ENCODE measurements at regions not wholly inside any gene's neighbourhood (a gene's known extent, or its start where the extent isn't known, plus 50 kb on each side); places are given as distances from the start of the nearest gene placed in this dataset.
A peak's percentile ranks its signal among the peaks of the same experiment; 100 is the strongest.

DNA sequence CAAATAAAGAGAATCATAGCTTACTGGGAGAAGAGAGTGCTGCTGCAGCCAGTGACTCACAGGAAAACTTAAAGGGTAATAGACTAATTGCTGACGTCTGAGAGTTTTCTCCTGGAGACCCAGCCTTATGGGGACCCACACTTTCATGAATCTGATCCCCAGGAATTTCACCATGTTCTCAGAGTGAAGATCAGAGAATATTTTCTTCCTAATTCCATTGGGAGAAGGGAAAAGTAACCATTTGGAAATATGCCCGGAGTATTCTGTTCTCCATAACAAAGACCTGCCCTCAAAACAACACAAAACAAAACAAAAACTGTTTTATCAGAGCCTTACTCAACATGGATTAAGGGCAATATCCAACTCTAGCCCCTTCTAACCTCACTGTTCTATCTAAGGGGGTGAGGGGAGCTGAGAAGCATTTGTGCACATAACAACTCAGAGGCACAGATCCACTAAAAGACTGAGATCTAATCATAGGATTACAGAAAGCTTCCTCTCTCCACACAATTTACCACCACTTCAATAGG, 168.2 kb upstream of the SSTR4 start:
- Histone ChIP-seq H3K27ac (no peak overlapping the region), H3K9me3 (no peaks in the 10 kb centered on the region), H3K36me3 (no peaks in the 10 kb centered on the region), H3K4me3 (no peak overlapping the region), H3K27me3 (ENCODE audit: low read depth) (no peaks in the 10 kb centered on the region), H3K4me1 (peaks cover 4% of the 10 kb centered on the region)
- intact Hi-C loops (cut with DNase I), result no loop called here
- DNase-seq (no peak), ATAC-seq (no peak)
- TF ChIP-seq, protein P1, sequence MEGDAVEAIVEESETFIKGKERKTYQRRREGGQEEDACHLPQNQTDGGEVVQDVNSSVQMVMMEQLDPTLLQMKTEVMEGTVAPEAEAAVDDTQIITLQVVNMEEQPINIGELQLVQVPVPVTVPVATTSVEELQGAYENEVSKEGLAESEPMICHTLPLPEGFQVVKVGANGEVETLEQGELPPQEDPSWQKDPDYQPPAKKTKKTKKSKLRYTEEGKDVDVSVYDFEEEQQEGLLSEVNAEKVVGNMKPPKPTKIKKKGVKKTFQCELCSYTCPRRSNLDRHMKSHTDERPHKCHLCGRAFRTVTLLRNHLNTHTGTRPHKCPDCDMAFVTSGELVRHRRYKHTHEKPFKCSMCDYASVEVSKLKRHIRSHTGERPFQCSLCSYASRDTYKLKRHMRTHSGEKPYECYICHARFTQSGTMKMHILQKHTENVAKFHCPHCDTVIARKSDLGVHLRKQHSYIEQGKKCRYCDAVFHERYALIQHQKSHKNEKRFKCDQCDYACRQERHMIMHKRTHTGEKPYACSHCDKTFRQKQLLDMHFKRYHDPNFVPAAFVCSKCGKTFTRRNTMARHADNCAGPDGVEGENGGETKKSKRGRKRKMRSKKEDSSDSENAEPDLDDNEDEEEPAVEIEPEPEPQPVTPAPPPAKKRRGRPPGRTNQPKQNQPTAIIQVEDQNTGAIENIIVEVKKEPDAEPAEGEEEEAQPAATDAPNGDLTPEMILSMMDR (IDR thresholded peaks at IDR 0.05), result no peak

DNA sequence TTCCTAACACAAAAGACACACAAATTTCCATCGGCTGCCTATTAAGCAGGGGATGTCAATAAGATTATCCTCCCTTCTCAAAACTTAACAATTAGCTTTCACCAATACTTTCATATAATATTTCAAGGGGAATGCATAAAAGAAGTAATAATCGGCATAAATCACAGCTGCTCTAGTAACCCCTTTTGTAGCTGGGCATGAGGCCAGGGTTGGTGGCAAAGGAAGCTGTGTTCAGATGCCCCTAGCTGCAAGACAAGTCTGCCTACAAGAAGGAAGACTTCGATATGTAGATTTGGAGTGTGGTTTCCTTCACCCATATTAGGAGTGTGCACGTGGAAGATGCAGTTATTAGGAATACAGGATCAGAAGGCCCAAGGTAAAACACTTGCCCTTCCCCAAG, 156.9 kb upstream of the SSTR4 start:
- intact Hi-C loops (cut with DNase I), result no loop called here
- H3K4me1 ChIP-seq, result no peaks in the 10 kb centered on the region
- H3K27me3 ChIP-seq (ENCODE audit: low read depth), result no peaks in the 10 kb centered on the region
- TF ChIP-seq, protein P1 (IDR thresholded peaks at IDR 0.05), result no peak
- ATAC-seq (no peak), DNase-seq (no peak)
- no peak overlapping the region for H3K4me3 ChIP-seq
- no peak overlapping the region for H3K27ac ChIP-seq
- no peaks in the 10 kb centered on the region for H3K9me3 ChIP-seq
- no peaks in the 10 kb centered on the region for H3K36me3 ChIP-seq

DNA sequence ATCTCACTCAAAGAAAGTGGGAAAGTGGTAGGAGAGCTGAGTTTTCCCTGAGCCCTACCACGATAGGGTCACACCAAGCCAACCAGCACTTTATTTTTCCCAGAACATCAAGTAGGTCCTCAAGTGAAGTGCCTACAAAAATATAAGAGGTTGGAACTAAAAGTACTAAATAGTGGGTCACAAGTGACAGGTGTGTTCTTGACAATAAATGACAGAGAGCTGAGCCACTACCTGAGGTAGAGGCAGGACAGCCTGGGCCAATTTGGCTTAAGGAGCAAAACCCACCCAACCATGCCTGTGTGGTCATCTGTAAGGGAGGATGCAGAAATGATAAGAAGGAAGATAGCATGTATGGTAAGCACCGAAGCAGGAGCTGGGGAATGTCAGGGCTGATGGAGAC, 154.8 kb upstream of the SSTR4 start:
- DNase-seq, result no peak
- H3K4me3 ChIP-seq, result no peak overlapping the region
- no peaks in the 10 kb centered on the region for H3K27me3 ChIP-seq (ENCODE audit: low read depth)
- intact Hi-C loops (cut with DNase I), result no loop called here
- no peaks in the 10 kb centered on the region for H3K9me3 ChIP-seq
- TF ChIP-seq, protein P1 (IDR thresholded peaks at IDR 0.05), result no peak
- ATAC-seq, result peak in 1 of 2 donors; percentile 58
- H3K27ac ChIP-seq, result no peak overlapping the region
- no peaks in the 10 kb centered on the region for H3K36me3 ChIP-seq
- no peaks in the 10 kb centered on the region for H3K4me1 ChIP-seq

DNA sequence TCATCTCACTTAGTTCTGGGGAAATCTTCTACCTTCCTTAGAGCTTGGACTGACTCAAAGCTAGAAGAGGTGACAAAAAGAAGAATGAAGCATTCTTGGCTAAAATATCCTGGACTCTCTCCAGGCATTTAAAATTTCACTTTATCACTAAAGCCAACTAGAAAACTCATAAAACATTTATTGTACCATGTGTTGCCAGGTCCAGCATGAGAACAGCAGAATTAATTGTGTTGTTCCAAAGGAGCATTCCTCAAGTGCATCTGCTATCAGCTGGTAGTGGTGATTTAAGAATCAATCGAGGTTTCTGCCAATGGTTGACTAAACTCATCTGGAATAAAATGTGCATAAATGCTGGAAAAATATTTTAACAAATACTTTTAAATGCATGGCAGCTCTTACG, 147.3 kb upstream of the SSTR4 start:
- no peak for ATAC-seq
- no peaks in the 10 kb centered on the region for H3K4me1 ChIP-seq
- H3K27me3 ChIP-seq (ENCODE audit: low read depth), result no peaks in the 10 kb centered on the region
- DNase-seq, result no peak
- TF ChIP-seq, protein P1 (IDR thresholded peaks at IDR 0.05), result no peak
- intact Hi-C loops (cut with DNase I), result no loop called here
- no peak overlapping the region for H3K4me3 ChIP-seq
- no peak overlapping the region for H3K27ac ChIP-seq
- H3K9me3 ChIP-seq, result no peaks in the 10 kb centered on the region
- no peaks in the 10 kb centered on the region for H3K36me3 ChIP-seq

DNA sequence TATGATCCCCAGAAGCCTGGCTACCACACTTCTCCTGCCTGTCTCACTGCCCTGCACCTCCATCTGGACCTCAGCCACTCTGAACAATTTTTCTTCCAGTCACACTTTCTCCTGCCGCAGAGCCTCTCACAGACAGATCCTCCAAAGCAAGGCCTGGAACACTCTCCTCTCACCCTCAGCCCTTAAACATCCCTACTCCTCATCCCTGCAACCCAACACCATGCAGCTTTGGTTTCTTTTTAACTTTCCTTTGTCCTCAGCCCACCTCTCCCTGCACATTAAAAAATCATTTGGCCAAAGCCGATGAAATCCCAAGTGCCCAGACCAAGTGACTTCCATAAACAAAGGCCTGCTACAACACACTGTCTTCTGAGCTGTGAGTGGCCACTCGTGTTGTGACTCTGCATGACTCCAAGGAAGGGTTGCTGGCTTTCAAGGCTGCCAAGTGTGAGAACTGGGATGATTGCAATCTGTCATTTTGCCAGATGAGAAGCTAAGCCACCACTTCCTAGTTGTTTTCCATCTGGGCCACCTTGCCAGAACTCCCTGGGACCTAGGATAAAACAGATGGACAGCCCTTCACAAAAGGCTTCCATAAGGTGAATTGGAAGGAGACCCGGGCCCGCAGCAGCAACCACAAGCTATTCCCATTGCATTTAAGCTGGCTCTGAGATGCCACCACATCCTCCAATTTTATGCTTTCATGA, 144.4 kb upstream of the SSTR4 start:
- Histone ChIP-seq H3K36me3 (no peaks in the 10 kb centered on the region), H3K9me3 (no peaks in the 10 kb centered on the region), H3K4me1 (no peaks in the 10 kb centered on the region), H3K27me3 (ENCODE audit: low read depth) (no peaks in the 10 kb centered on the region), H3K4me3 (no peak overlapping the region), H3K27ac (no peak overlapping the region)
- TF ChIP-seq, protein P1 (IDR thresholded peaks at IDR 0.05), result no peak
- intact Hi-C loops (cut with DNase I), result no loop called here
- DNase-seq (no peak), ATAC-seq (no peak)

Measured in lower lobe of right lung (tissue), 2 donors.